Chondrocyte (in vitro differentiated cells): ENCODE measurements at regions not wholly inside any gene's neighbourhood (a gene's known extent, or its start where the extent isn't known, plus 50 kb on each side); places are given as distances from the start of the nearest gene placed in this dataset.
A peak's percentile ranks its signal among the peaks of the same experiment; 100 is the strongest.

ENCODE experiments used
- DNase-seq: peaks from one replicate; pipeline ENCODE4 v3.0.0; 2021; ENCODE audit warnings: mixed read lengths, low spot score
- H3K27ac Mint-ChIP-seq: one replicate; pipeline ENCODE4 v1.8.0; 2021; ENCODE audit warnings: mild to moderate bottlenecking, moderate library complexity, mixed read lengths; ENCODE audit not compliant: unreplicated experiment
- H3K27me3 Mint-ChIP-seq: 2 replicates; pipeline ENCODE4 v1.8.0; 2021; ENCODE audit warnings: low read depth, mixed read lengths
- H3K36me3 Mint-ChIP-seq: 2 replicates; pipeline ENCODE4 v1.8.0; 2021; ENCODE audit warnings: low read depth, mixed read lengths
- H3K4me1 Mint-ChIP-seq: 2 replicates; pipeline ENCODE4 v1.8.0; 2021; ENCODE audit warnings: low read depth, mild to moderate bottlenecking, mixed read lengths
- H3K4me3 Mint-ChIP-seq: one replicate; pipeline ENCODE4 v1.8.0; 2021; ENCODE audit warnings: mild to moderate bottlenecking, moderate library complexity, mixed read lengths; ENCODE audit not compliant: unreplicated experiment
- H3K9me3 Mint-ChIP-seq: 2 replicates; pipeline ENCODE4 v1.8.0; 2021; ENCODE audit warnings: low read depth, mixed read lengths
- TF ChIP-seq, protein P1 (sequence below): fragments of 200-600 bp; sonication (generic); IDR thresholded peaks from 2 replicates; pipeline ENCODE4 v1.5.0; 2021; ENCODE audit warnings: antibody characterized with exemption, mild to moderate bottlenecking, moderate library complexity

DNA sequence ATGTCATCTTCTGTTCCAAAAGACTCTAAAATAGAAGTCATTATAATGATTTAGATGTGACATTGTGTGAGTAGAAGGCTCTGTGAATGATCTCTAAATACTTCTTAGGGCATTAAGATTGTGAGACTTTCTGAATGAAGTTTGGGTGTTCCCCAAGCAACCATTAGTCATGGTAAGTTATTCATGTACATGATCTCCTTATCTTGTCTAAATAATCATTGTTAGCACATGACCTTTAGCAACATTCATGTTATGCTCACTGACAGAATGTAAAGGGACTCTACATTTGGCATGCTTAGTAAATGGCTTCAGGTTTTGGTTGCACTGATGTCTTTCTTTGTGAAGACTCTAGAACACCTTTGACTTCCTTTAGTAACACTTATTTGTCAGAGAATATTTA, 140.8 kb upstream of the AGA start:
- Mint-ChIP-seq H3K27me3 (peaks cover 8% of the 10 kb centered on the region), H3K9me3 (no peaks in the 10 kb centered on the region), H3K4me1 (no peaks in the 10 kb centered on the region), H3K4me3 (no peak overlapping the region), H3K27ac (no peak overlapping the region), H3K36me3 (no peaks in the 10 kb centered on the region)
- TF ChIP-seq, protein P1, sequence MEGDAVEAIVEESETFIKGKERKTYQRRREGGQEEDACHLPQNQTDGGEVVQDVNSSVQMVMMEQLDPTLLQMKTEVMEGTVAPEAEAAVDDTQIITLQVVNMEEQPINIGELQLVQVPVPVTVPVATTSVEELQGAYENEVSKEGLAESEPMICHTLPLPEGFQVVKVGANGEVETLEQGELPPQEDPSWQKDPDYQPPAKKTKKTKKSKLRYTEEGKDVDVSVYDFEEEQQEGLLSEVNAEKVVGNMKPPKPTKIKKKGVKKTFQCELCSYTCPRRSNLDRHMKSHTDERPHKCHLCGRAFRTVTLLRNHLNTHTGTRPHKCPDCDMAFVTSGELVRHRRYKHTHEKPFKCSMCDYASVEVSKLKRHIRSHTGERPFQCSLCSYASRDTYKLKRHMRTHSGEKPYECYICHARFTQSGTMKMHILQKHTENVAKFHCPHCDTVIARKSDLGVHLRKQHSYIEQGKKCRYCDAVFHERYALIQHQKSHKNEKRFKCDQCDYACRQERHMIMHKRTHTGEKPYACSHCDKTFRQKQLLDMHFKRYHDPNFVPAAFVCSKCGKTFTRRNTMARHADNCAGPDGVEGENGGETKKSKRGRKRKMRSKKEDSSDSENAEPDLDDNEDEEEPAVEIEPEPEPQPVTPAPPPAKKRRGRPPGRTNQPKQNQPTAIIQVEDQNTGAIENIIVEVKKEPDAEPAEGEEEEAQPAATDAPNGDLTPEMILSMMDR = no peak
- DNase-seq = no peak

DNA sequence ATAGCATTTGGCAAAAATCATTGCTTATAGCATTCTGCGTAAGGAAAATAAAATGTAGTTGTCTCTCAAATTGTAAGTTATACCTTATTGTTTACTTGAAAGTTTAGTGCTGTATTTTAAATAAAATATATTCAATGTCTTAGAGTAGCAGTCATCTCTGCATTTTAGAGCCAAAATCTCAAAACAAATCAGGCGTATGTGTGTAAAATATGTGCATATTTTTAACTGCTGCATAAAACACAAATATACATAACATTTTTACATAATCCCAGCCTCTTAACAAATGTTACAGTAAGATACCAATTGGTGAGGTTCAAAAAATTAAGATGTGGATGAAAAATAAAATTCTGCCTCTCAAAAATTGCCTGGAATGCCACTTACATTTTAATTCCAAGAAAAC, 145.8 kb upstream of the AGA start:
- Mint-ChIP-seq H3K4me1 (no peaks in the 10 kb centered on the region), H3K9me3 (no peaks in the 10 kb centered on the region), H3K36me3 (no peaks in the 10 kb centered on the region), H3K4me3 (no peak overlapping the region), H3K27me3 (peaks cover 7% of the 10 kb centered on the region), H3K27ac (no peak overlapping the region)
- TF ChIP-seq, protein P1 = no peak
- DNase-seq = no peak

DNA sequence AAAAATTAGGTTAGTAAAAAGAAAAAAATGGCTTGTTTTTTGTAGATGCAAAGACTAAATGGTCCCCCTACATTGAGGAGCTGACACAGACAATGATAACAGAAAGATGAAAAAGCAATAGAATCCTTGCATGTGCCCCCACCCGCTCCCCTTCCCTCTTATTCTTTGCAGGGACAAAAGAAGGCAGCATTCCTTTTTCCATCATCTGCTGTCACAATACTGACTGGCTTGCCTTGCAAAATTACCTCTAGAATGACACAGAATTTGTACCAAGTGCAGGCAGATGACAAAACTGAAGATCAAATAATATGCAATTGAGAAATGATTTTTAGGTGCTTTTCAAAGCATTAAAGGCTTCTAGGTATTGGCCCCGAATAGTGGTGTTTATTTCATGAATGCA, 153.1 kb upstream of the AGA start:
- H3K27ac Mint-ChIP-seq = no peak overlapping the region
- TF ChIP-seq, protein P1 = no peak
- H3K4me1 Mint-ChIP-seq = peaks cover 11% of the 10 kb centered on the region
- no peak for DNase-seq
- no peaks in the 10 kb centered on the region for H3K9me3 Mint-ChIP-seq
- peaks cover 1% of the 10 kb centered on the region for H3K36me3 Mint-ChIP-seq
- no peaks in the 10 kb centered on the region for H3K27me3 Mint-ChIP-seq
- no peak overlapping the region for H3K4me3 Mint-ChIP-seq

DNA sequence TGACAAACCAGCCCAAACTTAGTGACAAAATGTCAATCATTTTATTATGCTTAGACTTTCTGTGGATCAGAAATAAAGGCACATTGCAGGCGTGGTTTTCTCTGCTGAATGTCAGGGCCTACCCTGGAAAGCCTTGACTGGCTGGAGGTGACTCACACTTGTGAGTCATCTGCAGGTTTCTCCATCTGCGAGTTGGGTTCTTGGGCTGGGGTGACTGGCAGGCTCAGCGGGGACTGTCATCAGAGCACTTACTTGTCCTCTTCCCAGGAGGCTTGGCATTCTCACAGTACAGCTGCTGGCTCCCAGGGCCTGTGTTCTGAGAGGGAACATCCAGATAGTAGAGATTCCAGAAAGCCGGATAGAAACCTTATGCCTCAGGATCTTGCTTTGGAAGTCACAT, 153.8 kb upstream of the AGA start:
- DNase-seq = peak; percentile 49
- H3K9me3 Mint-ChIP-seq = no peaks in the 10 kb centered on the region
- peak overlapping the region; percentile 80 for H3K27ac Mint-ChIP-seq
- no peak overlapping the region for H3K4me3 Mint-ChIP-seq
- no peaks in the 10 kb centered on the region for H3K27me3 Mint-ChIP-seq
- TF ChIP-seq, protein P1 = no peak
- peaks cover 11% of the 10 kb centered on the region for H3K4me1 Mint-ChIP-seq
- H3K36me3 Mint-ChIP-seq = peaks cover 1% of the 10 kb centered on the region

DNA sequence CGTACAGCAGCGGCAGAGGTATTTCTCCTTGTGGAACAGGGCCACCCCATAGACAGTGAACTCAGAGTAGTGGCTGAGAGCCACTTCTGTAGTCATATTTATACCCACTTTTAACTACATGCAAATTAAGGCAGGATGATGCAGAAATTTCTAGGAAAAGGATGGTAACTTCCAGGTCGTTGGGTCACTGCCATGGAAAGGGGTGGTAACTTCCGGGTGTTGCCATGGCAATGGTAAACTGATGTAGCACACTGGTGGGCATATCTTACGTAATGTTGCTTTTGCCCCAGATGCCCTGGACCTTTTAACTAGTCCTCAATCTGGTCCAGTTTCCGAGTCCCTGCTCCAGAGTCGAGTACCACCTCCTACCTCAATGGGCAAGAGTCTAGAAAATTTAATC, 154.8 kb upstream of the AGA start:
- Mint-ChIP-seq H3K27ac (no peak overlapping the region), H3K9me3 (no peaks in the 10 kb centered on the region)

More for the DNA sequence above, 154.8 kb upstream of the AGA start:
- DNase-seq = no peak
- Mint-ChIP-seq H3K36me3 (peaks cover 1% of the 10 kb centered on the region), H3K4me3 (no peak overlapping the region), H3K4me1 (peaks cover 11% of the 10 kb centered on the region), H3K27me3 (no peaks in the 10 kb centered on the region)
- TF ChIP-seq, protein P1 = no peak
